ENCODE measurements at regions not wholly inside any gene's neighbourhood (a gene's known extent, or its start where the extent isn't known, plus 50 kb on each side); places are given as distances from the start of the nearest gene placed in this dataset.

DNA sequence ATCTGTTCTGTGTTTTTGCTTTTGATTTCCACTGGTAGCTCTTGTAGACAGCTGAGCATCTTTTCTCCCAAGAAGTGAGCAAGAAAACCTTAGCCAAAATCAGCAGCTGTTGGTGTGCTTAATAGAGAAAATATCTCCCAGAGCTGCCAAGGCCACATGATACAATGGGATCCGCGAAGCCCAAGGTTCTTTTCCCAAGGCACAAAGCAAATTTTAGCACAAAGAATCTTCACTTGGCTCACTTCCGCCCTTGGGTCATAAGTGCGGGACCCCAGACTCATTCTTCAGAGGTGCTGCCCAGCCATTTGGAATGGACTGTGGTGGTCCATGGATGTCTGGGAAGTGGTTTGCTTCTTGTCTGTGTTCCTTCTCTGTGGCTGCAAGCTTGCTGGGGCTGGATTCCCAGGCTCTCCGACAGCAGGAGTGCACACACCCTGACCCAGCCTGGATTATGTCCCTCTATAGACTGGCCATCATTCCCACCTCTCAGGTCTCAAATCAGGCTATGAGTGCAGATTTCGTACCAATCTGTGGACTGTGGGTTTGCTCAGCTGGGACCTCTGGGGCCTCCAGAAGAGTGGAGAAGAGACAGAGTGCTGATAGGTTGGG is 93.0 kb upstream of the TMEM72 start:
- no peak for DNase-seq (ENCODE audit: low read depth in 2 of 2)
- Histone ChIP-seq H3K9me3 (ENCODE audit: control insufficient read depth, insufficient read depth, low read depth, low read length) (no peaks in the 10 kb centered on the region), H4K20me1 (ENCODE audit: control insufficient read depth, extremely low read depth, insufficient read depth, low read length) (no peaks in the 10 kb centered on the region), H3K27ac (ENCODE audit: insufficient read depth, low read length) (no peak overlapping the region), H2AFZ (ENCODE audit: low read length) (no peak overlapping the region), H3K4me1 (ENCODE audit: control insufficient read depth, extremely low read depth, insufficient read depth, low read length) (no peaks in the 10 kb centered on the region), H3K9ac (ENCODE audit: insufficient read depth, low read length) (no peak overlapping the region), H3K36me3 (ENCODE audit: control insufficient read depth, insufficient read depth, low read length) (no peaks in the 10 kb centered on the region), H3K27me3 (ENCODE audit: control insufficient read depth, insufficient read depth, low read length) (no peaks in the 10 kb centered on the region), H3K4me2 (ENCODE audit: extremely low read depth, insufficient read depth, low read length) (no peak overlapping the region), H3K79me2 (ENCODE audit: control insufficient read depth, insufficient read depth, low read length) (no peaks in the 10 kb centered on the region), H3K4me3 (replicated peaks in 1 of 4; ENCODE audit: control extremely low read depth in 1 of 4, insufficient read depth in 1 of 4, low read depth in 3 of 4, low read length in 4 of 4) (no peak overlapping the region)
- no peak for TF ChIP-seq EZH2 (IDR thresholded peaks at IDR 0.05; ENCODE audit: low read length, missing control alignments)
- TF ChIP-seq, protein P1, sequence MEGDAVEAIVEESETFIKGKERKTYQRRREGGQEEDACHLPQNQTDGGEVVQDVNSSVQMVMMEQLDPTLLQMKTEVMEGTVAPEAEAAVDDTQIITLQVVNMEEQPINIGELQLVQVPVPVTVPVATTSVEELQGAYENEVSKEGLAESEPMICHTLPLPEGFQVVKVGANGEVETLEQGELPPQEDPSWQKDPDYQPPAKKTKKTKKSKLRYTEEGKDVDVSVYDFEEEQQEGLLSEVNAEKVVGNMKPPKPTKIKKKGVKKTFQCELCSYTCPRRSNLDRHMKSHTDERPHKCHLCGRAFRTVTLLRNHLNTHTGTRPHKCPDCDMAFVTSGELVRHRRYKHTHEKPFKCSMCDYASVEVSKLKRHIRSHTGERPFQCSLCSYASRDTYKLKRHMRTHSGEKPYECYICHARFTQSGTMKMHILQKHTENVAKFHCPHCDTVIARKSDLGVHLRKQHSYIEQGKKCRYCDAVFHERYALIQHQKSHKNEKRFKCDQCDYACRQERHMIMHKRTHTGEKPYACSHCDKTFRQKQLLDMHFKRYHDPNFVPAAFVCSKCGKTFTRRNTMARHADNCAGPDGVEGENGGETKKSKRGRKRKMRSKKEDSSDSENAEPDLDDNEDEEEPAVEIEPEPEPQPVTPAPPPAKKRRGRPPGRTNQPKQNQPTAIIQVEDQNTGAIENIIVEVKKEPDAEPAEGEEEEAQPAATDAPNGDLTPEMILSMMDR (conservative IDR thresholded peaks at IDR 0.05 in 1 of 2, IDR thresholded peaks at IDR 0.05 in 1 of 2; ENCODE audit: low read depth in 1 of 2, low read length in 2 of 2) = no peak

DNA sequence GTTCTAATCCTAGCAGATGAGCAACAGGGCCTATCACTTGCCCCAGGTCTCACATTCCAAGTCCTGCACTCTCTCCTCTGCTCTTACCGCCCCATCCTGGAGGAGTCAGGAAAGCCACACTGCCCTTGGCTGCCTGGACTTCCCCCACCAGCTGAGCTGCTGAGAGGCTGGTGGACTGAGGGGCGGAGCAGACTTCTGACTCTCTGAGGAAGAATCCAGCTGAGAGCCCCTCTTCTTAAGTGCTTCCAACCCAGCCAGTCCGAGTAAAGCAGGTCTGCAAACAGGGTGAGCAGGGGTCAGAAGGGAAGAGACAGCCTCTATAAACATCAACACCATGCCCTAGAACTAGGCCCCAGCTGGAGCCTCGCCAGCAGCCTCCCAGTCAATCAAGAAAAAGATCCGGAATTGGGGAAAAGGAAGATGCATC is 92.4 kb upstream of the TMEM72 start:
- no peaks in the 10 kb centered on the region for H3K4me1 ChIP-seq (ENCODE audit: control insufficient read depth, extremely low read depth, insufficient read depth, low read length)
- H3K27ac ChIP-seq (ENCODE audit: insufficient read depth, low read length) = no peak overlapping the region
- TF ChIP-seq EZH2 (IDR thresholded peaks at IDR 0.05; ENCODE audit: low read length, missing control alignments) = no peak
- TF ChIP-seq, protein P1 (conservative IDR thresholded peaks at IDR 0.05 in 1 of 2, IDR thresholded peaks at IDR 0.05 in 1 of 2; ENCODE audit: low read depth in 1 of 2, low read length in 2 of 2) = no peak
- no peak overlapping the region for H2AFZ ChIP-seq (ENCODE audit: low read length)
- DNase-seq (ENCODE audit: low read depth in 2 of 2) = peak in 1 of 2 donors; percentile 65
- no peaks in the 10 kb centered on the region for H3K9me3 ChIP-seq (ENCODE audit: control insufficient read depth, insufficient read depth, low read depth, low read length)
- H3K4me3 ChIP-seq (replicated peaks in 1 of 4; ENCODE audit: control extremely low read depth in 1 of 4, insufficient read depth in 1 of 4, low read depth in 3 of 4, low read length in 4 of 4) = no peak overlapping the region
- H3K27me3 ChIP-seq (ENCODE audit: control insufficient read depth, insufficient read depth, low read length) = no peaks in the 10 kb centered on the region
- H4K20me1 ChIP-seq (ENCODE audit: control insufficient read depth, extremely low read depth, insufficient read depth, low read length) = no peaks in the 10 kb centered on the region
- H3K79me2 ChIP-seq (ENCODE audit: control insufficient read depth, insufficient read depth, low read length) = no peaks in the 10 kb centered on the region
- H3K9ac ChIP-seq (ENCODE audit: insufficient read depth, low read length) = no peak overlapping the region
- no peaks in the 10 kb centered on the region for H3K36me3 ChIP-seq (ENCODE audit: control insufficient read depth, insufficient read depth, low read length)
- no peak overlapping the region for H3K4me2 ChIP-seq (ENCODE audit: extremely low read depth, insufficient read depth, low read length)

DNA sequence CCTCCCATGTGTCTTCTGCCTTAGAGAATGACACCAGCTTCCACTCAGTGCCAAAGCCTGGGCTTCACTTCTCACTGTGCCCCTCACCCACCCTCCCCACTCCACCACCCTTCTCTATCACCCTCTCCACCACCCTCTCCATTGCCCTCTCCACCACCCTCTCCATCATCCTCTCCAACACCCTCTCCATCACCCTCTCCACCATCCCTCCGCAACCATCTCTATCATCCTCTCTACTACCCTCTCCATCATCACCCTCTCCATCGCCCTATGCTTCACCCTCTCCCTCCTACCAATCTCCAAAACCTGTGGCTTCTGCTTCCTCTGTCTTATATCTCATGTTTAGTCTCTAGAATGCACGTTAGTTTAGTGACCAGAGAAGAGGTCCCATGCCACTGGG is 91.0 kb upstream of the TMEM72 start:
- Histone ChIP-seq H3K9me3 (ENCODE audit: control insufficient read depth, insufficient read depth, low read depth, low read length) (no peaks in the 10 kb centered on the region), H3K4me3 (replicated peaks in 1 of 4; ENCODE audit: control extremely low read depth in 1 of 4, insufficient read depth in 1 of 4, low read depth in 3 of 4, low read length in 4 of 4) (no peak overlapping the region), H3K9ac (ENCODE audit: insufficient read depth, low read length) (no peak overlapping the region), H3K27ac (ENCODE audit: insufficient read depth, low read length) (no peak overlapping the region), H3K4me1 (ENCODE audit: control insufficient read depth, extremely low read depth, insufficient read depth, low read length) (no peaks in the 10 kb centered on the region), H3K4me2 (ENCODE audit: extremely low read depth, insufficient read depth, low read length) (no peak overlapping the region), H2AFZ (ENCODE audit: low read length) (no peak overlapping the region), H4K20me1 (ENCODE audit: control insufficient read depth, extremely low read depth, insufficient read depth, low read length) (no peaks in the 10 kb centered on the region), H3K36me3 (ENCODE audit: control insufficient read depth, insufficient read depth, low read length) (no peaks in the 10 kb centered on the region), H3K79me2 (ENCODE audit: control insufficient read depth, insufficient read depth, low read length) (no peaks in the 10 kb centered on the region), H3K27me3 (ENCODE audit: control insufficient read depth, insufficient read depth, low read length) (no peaks in the 10 kb centered on the region)
- no peak for TF ChIP-seq EZH2 (IDR thresholded peaks at IDR 0.05; ENCODE audit: low read length, missing control alignments)
- TF ChIP-seq, protein P1 (conservative IDR thresholded peaks at IDR 0.05 in 1 of 2, IDR thresholded peaks at IDR 0.05 in 1 of 2; ENCODE audit: low read depth in 1 of 2, low read length in 2 of 2) = no peak
- DNase-seq (ENCODE audit: low read depth in 2 of 2) = no peak
